OCI-LY7 (cell line): ENCODE measurements at regions not wholly inside any gene's neighbourhood (a gene's known extent, or its start where the extent isn't known, plus 50 kb on each side); places are given as distances from the start of the nearest gene placed in this dataset.

Experiments
- BruUV-seq: library from RNA; stranded (reverse); fragments of 400-500 nt; replicated peaks from 2 replicates; lab custom pipeline; 2021; lab: Mats Ljungman, UMichigan
- CTCF ChIA-PET: fragments of 300-600 bp; sonication (Branson Sonifier 250); formaldehyde crosslinking; loops from one replicate; lab custom pipeline; 2022; ENCODE audit warnings: antibody characterized with exemption; ENCODE audit not compliant: unreplicated experiment; lab: Charles Lee
- POLR2A ChIA-PET: fragments of 300-600 bp; sonication (Branson Sonifier 250); formaldehyde crosslinking; loops from one replicate; lab custom pipeline; 2022; ENCODE audit warnings: antibody characterized with exemption; lab: Charles Lee
- DNase-seq: peaks from one replicate; pipeline ENCODE4 v3.0.0-alpha.2; 2015; ENCODE audit warnings: low spot score
- H2AFZ ChIP-seq: fragments of 200-600 bp; sonication (generic), shearing (Covaris generic); 2 replicates; pipeline ENCODE4 v1.6.1; 2014; ENCODE audit warnings: mild to moderate bottlenecking, antibody characterized with exemption, low read length, moderate library complexity
- H3K27ac ChIP-seq: fragments of 200-600 bp; sonication (generic); 2 replicates; pipeline ENCODE4 v1.5.1; 2014; ENCODE audit warnings: mixed run types, low read depth, mild to moderate bottlenecking, moderate library complexity, low read length, inconsistent platforms; ENCODE audit not compliant: poor library complexity, severe bottlenecking
- H3K36me3 ChIP-seq: fragments of 200-600 bp; sonication (generic); 2 replicates; pipeline ENCODE4 v1.6.1; 2014; ENCODE audit warnings: mild to moderate bottlenecking, antibody characterized with exemption, low read length, moderate library complexity, mixed read lengths; ENCODE audit not compliant: insufficient read depth
- H3K4me1 ChIP-seq: fragments of 200-600 bp; sonication (generic); 2 replicates; pipeline ENCODE4 v1.5.1; 2014; ENCODE audit warnings: mild to moderate bottlenecking, low read length; ENCODE audit not compliant: insufficient read depth, poor library complexity, severe bottlenecking
- H3K4me2 ChIP-seq: fragments of 200-600 bp; sonication (generic); 2 replicates; pipeline ENCODE4 v1.6.1; 2014; ENCODE audit warnings: mild to moderate bottlenecking, low read length
- H3K4me3 ChIP-seq: fragments of 200-600 bp; sonication (generic); 2 replicates; pipeline ENCODE4 v1.5.1; 2014; ENCODE audit warnings: mild to moderate bottlenecking, low read depth, low read length; ENCODE audit not compliant: poor library complexity, severe bottlenecking
- H3K79me2 ChIP-seq: fragments of 200-600 bp; sonication (generic); 2 replicates; pipeline ENCODE4 v1.6.1; 2016; ENCODE audit warnings: low read depth, mild to moderate bottlenecking, low read length, moderate library complexity, mixed read lengths; ENCODE audit not compliant: insufficient read depth
- H3K9me2 ChIP-seq: fragments of 200-600 bp; sonication (generic); 2 replicates; pipeline ENCODE4 v1.6.1; 2016; ENCODE audit warnings: mild to moderate bottlenecking, low read length, mixed read lengths; ENCODE audit not compliant: insufficient read depth
- H3K9me3 ChIP-seq: fragments of 200-600 bp; sonication (generic); 2 replicates; pipeline ENCODE4 v1.6.1; 2014; ENCODE audit warnings: mild to moderate bottlenecking, mixed run types, low read length, mixed read lengths
- H4K20me1 ChIP-seq: fragments of 200-600 bp; sonication (generic); 2 replicates; pipeline ENCODE4 v1.6.1; 2014; ENCODE audit warnings: mild to moderate bottlenecking, antibody characterized with exemption, low read length, moderate library complexity, mixed read lengths; ENCODE audit not compliant: insufficient read depth
- EZH2phosphoT487 ChIP-seq: fragments of 200-600 bp; sonication (generic); IDR thresholded peaks from 2 replicates; pipeline ENCODE4 v1.6.1; 2018; ENCODE audit warnings: low read depth, borderline replicate concordance, mild to moderate bottlenecking, mixed run types, antibody characterized with exemption, low read length, moderate library complexity, mixed read lengths
- intact Hi-C: fragments of 100-400 bp; cut with micrococcal nuclease; formaldehyde crosslinking; loops from one replicate; pipeline ENCODE4 v1.10.0; 2022; ENCODE audit not compliant: unreplicated experiment
- TF ChIP-seq, protein P1 (sequence below): fragments of 200-600 bp; sonication (generic); conservative IDR thresholded peaks from 2 replicates; pipeline ENCODE4 v1.5.1; 2014; ENCODE audit warnings: mild to moderate bottlenecking, antibody characterized with exemption, low read length, moderate library complexity, mixed read lengths

GRCh38 chr2:59378127-59378526 lies 1137.0 kb upstream of the FANCL start:
- no peak for TF ChIP-seq EZH2phosphoT487
- TF ChIP-seq, protein P1, sequence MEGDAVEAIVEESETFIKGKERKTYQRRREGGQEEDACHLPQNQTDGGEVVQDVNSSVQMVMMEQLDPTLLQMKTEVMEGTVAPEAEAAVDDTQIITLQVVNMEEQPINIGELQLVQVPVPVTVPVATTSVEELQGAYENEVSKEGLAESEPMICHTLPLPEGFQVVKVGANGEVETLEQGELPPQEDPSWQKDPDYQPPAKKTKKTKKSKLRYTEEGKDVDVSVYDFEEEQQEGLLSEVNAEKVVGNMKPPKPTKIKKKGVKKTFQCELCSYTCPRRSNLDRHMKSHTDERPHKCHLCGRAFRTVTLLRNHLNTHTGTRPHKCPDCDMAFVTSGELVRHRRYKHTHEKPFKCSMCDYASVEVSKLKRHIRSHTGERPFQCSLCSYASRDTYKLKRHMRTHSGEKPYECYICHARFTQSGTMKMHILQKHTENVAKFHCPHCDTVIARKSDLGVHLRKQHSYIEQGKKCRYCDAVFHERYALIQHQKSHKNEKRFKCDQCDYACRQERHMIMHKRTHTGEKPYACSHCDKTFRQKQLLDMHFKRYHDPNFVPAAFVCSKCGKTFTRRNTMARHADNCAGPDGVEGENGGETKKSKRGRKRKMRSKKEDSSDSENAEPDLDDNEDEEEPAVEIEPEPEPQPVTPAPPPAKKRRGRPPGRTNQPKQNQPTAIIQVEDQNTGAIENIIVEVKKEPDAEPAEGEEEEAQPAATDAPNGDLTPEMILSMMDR, result no peak
- BruUV-seq, result no TSS peak
- Histone ChIP-seq H3K4me3 (no peak overlapping the region), H2AFZ (no peak overlapping the region), H4K20me1 (no peaks in the 10 kb centered on the region), H3K27ac (no peak overlapping the region), H3K4me1 (no peaks in the 10 kb centered on the region), H3K79me2 (no peaks in the 10 kb centered on the region), H3K4me2 (no peak overlapping the region), H3K9me3 (no peaks in the 10 kb centered on the region), H3K36me3 (no peaks in the 10 kb centered on the region), H3K9me2 (no peaks in the 10 kb centered on the region)
- no peak for DNase-seq
- intact Hi-C loops, result no loop called here
- ChIA-PET POLR2A (no interaction called here), CTCF (no interaction called here)

GRCh38 chr2:59366288-59366687 lies 1125.2 kb upstream of the FANCL start:
- H3K9me3 ChIP-seq, result no peaks in the 10 kb centered on the region
- ChIA-PET POLR2A (no interaction called here), CTCF (no interaction called here)
- no peak overlapping the region for H3K4me2 ChIP-seq
- no peaks in the 10 kb centered on the region for H3K36me3 ChIP-seq
- no peak overlapping the region for H3K4me3 ChIP-seq
- no peak overlapping the region for H3K27ac ChIP-seq
- H3K4me1 ChIP-seq, result no peaks in the 10 kb centered on the region
- no peaks in the 10 kb centered on the region for H3K9me2 ChIP-seq
- TF ChIP-seq, protein P1, result no peak
- no peak for TF ChIP-seq EZH2phosphoT487
- no TSS peak for BruUV-seq
- H2AFZ ChIP-seq, result no peak overlapping the region
- no peaks in the 10 kb centered on the region for H3K79me2 ChIP-seq
- no peak for DNase-seq
- intact Hi-C loops, result no loop called here
- no peaks in the 10 kb centered on the region for H4K20me1 ChIP-seq

DNA sequence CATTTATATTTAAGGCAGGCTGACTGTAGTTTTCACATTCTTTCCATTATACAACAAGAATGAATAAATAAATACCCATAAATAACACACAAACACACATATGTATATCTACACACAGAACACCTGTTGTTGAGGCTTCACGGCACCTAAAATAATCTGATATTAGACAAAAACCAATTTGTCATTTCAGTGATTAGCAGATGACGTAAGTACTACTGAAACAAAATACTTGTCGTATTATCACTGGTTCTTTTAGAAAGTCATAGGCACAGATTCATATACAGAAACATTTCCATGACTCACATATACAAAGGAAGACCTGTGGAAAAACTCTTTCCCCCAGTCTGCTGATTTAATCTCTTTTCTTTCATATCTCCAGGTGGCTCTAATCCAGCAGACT lies 1113.4 kb upstream of the FANCL start:
- H3K9me3 ChIP-seq, result no peaks in the 10 kb centered on the region
- H3K27ac ChIP-seq, result no peak overlapping the region
- H3K79me2 ChIP-seq, result no peaks in the 10 kb centered on the region
- DNase-seq, result no peak
- no peak overlapping the region for H3K4me3 ChIP-seq
- TF ChIP-seq, protein P1, result no peak
- no peak for TF ChIP-seq EZH2phosphoT487
- H3K9me2 ChIP-seq, result no peaks in the 10 kb centered on the region
- no peaks in the 10 kb centered on the region for H3K4me1 ChIP-seq
- no peaks in the 10 kb centered on the region for H4K20me1 ChIP-seq
- BruUV-seq, result no TSS peak
- H3K36me3 ChIP-seq, result no peaks in the 10 kb centered on the region
- intact Hi-C loops, result no loop called here
- ChIA-PET POLR2A (no interaction called here), CTCF (no interaction called here)
- H2AFZ ChIP-seq, result no peak overlapping the region
- no peak overlapping the region for H3K4me2 ChIP-seq
